GM18870 (cell line): ENCODE measurements at regions not wholly inside any gene's neighbourhood (a gene's known extent, or its start where the extent isn't known, plus 50 kb on each side); places are given as distances from the start of the nearest gene placed in this dataset.
A peak's percentile ranks its signal among the peaks of the same experiment; 100 is the strongest.

Experiments
- ATAC-seq: cut with Tn5 transposase; IDR thresholded peaks from one replicate; pipeline ENCODE4 v1.9.1; 2021; ENCODE audit warnings: moderate library complexity; ENCODE audit not compliant: unreplicated experiment

- ATAC-seq: no peak
These were observed 516.9 kb upstream of the TENM4 start for GRCh38 chr11:79957702-79958101.

- ATAC-seq: no peak
These were observed 515.2 kb upstream of the TENM4 start for GRCh38 chr11:79956061-79956460.

- ATAC-seq: no peak
These were observed 512.8 kb upstream of the TENM4 start for GRCh38 chr11:79953629-79954028.

- no peak for ATAC-seq
These were observed 509.9 kb upstream of the TENM4 start for GRCh38 chr11:79950741-79951140.

GRCh38 chr11:79950172-79950571, 509.3 kb upstream of the TENM4 start:
- no peak for ATAC-seq

- no peak for ATAC-seq
These were observed 508.7 kb upstream of the TENM4 start for GRCh38 chr11:79949574-79949973.

GRCh38 chr11:79942646-79943045, 501.8 kb upstream of the TENM4 start:
- ATAC-seq: no peak

- ATAC-seq: no peak
These were observed 501.3 kb upstream of the TENM4 start for GRCh38 chr11:79942090-79942489.

- ATAC-seq: no peak
These were observed 500.3 kb upstream of the TENM4 start for GRCh38 chr11:79940974-79941735.

- no peak for ATAC-seq
These were observed 499.3 kb upstream of the TENM4 start for GRCh38 chr11:79940165-79940564.

GRCh38 chr11:79939111-79939510, 498.3 kb upstream of the TENM4 start:
- ATAC-seq: no peak

- no peak for ATAC-seq
These were observed 497.0 kb upstream of the TENM4 start for GRCh38 chr11:79937676-79938334.

GRCh38 chr11:79932612-79933011, 491.8 kb upstream of the TENM4 start:
- no peak for ATAC-seq

GRCh38 chr11:79931692-79932091, 490.9 kb upstream of the TENM4 start:
- no peak for ATAC-seq

GRCh38 chr11:79926707-79927106, 485.9 kb upstream of the TENM4 start:
- no peak for ATAC-seq

- ATAC-seq: peak; percentile 99
These were observed 484.7 kb upstream of the TENM4 start for GRCh38 chr11:79925570-79925969.

- no peak for ATAC-seq
These were observed 481.8 kb upstream of the TENM4 start for GRCh38 chr11:79922641-79923040.

- ATAC-seq: no peak
These were observed 479.6 kb upstream of the TENM4 start for GRCh38 chr11:79920480-79920879.

- ATAC-seq: no peak
These were observed 478.5 kb upstream of the TENM4 start for GRCh38 chr11:79919350-79919749.

- no peak for ATAC-seq
These were observed 478.0 kb upstream of the TENM4 start for GRCh38 chr11:79918846-79919245.

- ATAC-seq: no peak
These were observed 465.3 kb upstream of the TENM4 start for GRCh38 chr11:79906164-79906563.

- no peak for ATAC-seq
These were observed 461.7 kb upstream of the TENM4 start for GRCh38 chr11:79902493-79902892.

GRCh38 chr11:79897896-79898295, 457.1 kb upstream of the TENM4 start:
- no peak for ATAC-seq
